ENCODE measurements at regions not wholly inside any gene's neighbourhood (a gene's known extent, or its start where the extent isn't known, plus 50 kb on each side); places are given as distances from the start of the nearest gene placed in this dataset.

DNA sequence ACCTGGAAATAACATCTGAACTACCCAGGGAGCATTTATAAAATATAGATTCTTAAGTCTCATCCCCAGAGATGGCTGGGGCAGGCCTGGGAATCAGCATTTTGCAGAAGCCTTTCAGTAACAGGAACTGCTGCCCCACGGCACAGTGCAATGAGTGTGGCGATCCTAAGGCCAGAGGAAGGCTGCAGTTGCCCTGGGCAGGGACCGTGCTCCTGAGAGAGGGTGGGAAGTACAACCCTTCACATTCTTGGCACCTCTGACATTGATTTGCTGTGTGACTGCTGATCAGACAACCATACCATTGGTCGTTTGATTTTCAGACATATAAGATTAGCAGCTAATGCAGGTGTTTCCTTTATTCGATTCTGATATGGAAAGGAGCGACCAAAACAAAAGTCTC, 233.6 kb downstream of the STIM2 start:
- TF ChIP-seq, protein P1, sequence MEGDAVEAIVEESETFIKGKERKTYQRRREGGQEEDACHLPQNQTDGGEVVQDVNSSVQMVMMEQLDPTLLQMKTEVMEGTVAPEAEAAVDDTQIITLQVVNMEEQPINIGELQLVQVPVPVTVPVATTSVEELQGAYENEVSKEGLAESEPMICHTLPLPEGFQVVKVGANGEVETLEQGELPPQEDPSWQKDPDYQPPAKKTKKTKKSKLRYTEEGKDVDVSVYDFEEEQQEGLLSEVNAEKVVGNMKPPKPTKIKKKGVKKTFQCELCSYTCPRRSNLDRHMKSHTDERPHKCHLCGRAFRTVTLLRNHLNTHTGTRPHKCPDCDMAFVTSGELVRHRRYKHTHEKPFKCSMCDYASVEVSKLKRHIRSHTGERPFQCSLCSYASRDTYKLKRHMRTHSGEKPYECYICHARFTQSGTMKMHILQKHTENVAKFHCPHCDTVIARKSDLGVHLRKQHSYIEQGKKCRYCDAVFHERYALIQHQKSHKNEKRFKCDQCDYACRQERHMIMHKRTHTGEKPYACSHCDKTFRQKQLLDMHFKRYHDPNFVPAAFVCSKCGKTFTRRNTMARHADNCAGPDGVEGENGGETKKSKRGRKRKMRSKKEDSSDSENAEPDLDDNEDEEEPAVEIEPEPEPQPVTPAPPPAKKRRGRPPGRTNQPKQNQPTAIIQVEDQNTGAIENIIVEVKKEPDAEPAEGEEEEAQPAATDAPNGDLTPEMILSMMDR (IDR thresholded peaks at IDR 0.05), result no peak
- TF ChIP-seq ZFX (IDR thresholded peaks at IDR 0.05; ENCODE audit: borderline replicate concordance), result no peak
